Mesenchymal stem cell (in vitro differentiated cells and primary cell): ENCODE measurements at regions not wholly inside any gene's neighbourhood (a gene's known extent, or its start where the extent isn't known, plus 50 kb on each side); places are given as distances from the start of the nearest gene placed in this dataset.

Experiments used
- DNase-seq: peaks from one replicate; pipeline ENCODE4 v3.0.0-alpha.2; 2013
- H2AFZ ChIP-seq: one replicate; pipeline ENCODE4 v1.6.1; 2013; ENCODE audit warnings: low read depth, mild to moderate bottlenecking, control low read depth, inconsistent platforms, low read length, moderate library complexity
- H2AK5ac ChIP-seq: 2 replicates; pipeline ENCODE4 v1.6.1; 2013; ENCODE audit warnings: low read length, moderate library complexity, mild to moderate bottlenecking, inconsistent platforms; ENCODE audit not compliant: severe bottlenecking
- H2BK120ac ChIP-seq: one replicate; pipeline ENCODE4 v1.6.1; 2013; ENCODE audit warnings: low read depth, mild to moderate bottlenecking, inconsistent platforms, low read length, moderate library complexity
- H2BK12ac ChIP-seq, 2 experiments: one replicate each; pipeline ENCODE4 v1.6.1; 2013; ENCODE audit warnings: inconsistent platforms in 2 of 2, low read length in 2 of 2, mild to moderate bottlenecking in 2 of 2, moderate library complexity in 2 of 2, control low read depth in 1 of 2
- H2BK15ac ChIP-seq: one replicate; pipeline ENCODE4 v1.6.1; 2013; ENCODE audit warnings: mild to moderate bottlenecking, low read depth, inconsistent platforms; ENCODE audit not compliant: poor library complexity, severe bottlenecking
- H2BK5ac ChIP-seq: 2 replicates; pipeline ENCODE4 v1.6.1; 2013; ENCODE audit warnings: low read depth, mild to moderate bottlenecking, low read length, control low read depth, inconsistent platforms; ENCODE audit not compliant: poor library complexity, severe bottlenecking
- H3K14ac ChIP-seq, 2 experiments: one replicate each; pipeline ENCODE4 v1.6.1; 2013; ENCODE audit warnings: inconsistent platforms in 2 of 2, low read length in 2 of 2, control low read depth in 1 of 2, mild to moderate bottlenecking in 1 of 2, moderate library complexity in 1 of 2
- H3K18ac ChIP-seq, 2 experiments: one replicate each; pipeline ENCODE4 v1.6.1; 2013; ENCODE audit warnings: inconsistent platforms in 2 of 2, low read length in 2 of 2, control low read depth in 1 of 2, low read depth in 1 of 2, mild to moderate bottlenecking in 1 of 2
- H3K23ac ChIP-seq, 2 experiments: one replicate each; pipeline ENCODE4 v1.6.1; 2013; ENCODE audit warnings: inconsistent platforms in 2 of 2, low read length in 2 of 2, mild to moderate bottlenecking in 2 of 2, moderate library complexity in 2 of 2, control low read depth in 1 of 2
- H3K27ac ChIP-seq: 2 replicates; pipeline ENCODE4 v1.5.1; 2013; ENCODE audit warnings: mild to moderate bottlenecking, moderate library complexity, low read length, control low read depth, inconsistent platforms; ENCODE audit not compliant: poor library complexity, severe bottlenecking
- H3K27me3 ChIP-seq, 2 experiments: 2 replicates each; pipeline versions ENCODE4 v1.6.1 to v1.7.0; 2013; ENCODE audit warnings: low read length in 2 of 2, mild to moderate bottlenecking in 2 of 2, moderate library complexity in 2 of 2, control low read depth in 1 of 2, inconsistent platforms in 1 of 2; ENCODE audit not compliant: control insufficient read depth in 1 of 2, insufficient read depth in 1 of 2
- H3K36me3 ChIP-seq, 2 experiments: 2 replicates each; pipeline versions ENCODE4 v1.6.1 to v1.7.0; 2013; ENCODE audit warnings: low read length in 2 of 2, control low read depth in 1 of 2, inconsistent platforms in 1 of 2, low read depth in 1 of 2, mild to moderate bottlenecking in 1 of 2; ENCODE audit not compliant: insufficient read depth in 2 of 2, control insufficient read depth in 1 of 2
- H3K4ac ChIP-seq, 2 experiments: one replicate each; pipeline ENCODE4 v1.6.1; 2013; ENCODE audit warnings: inconsistent platforms in 2 of 2, low read length in 2 of 2, mild to moderate bottlenecking in 2 of 2, moderate library complexity in 2 of 2, control low read depth in 1 of 2, low read depth in 1 of 2
- H3K4me1 ChIP-seq: 2 replicates; pipeline ENCODE4 v1.6.1; 2013; ENCODE audit warnings: low read depth, low read length, control low read depth; ENCODE audit not compliant: control insufficient read depth, insufficient read depth
- H3K4me2 ChIP-seq: 2 replicates; pipeline ENCODE4 v1.6.1; 2013; ENCODE audit warnings: low read length, mild to moderate bottlenecking, inconsistent platforms; ENCODE audit not compliant: poor library complexity, severe bottlenecking
- H3K4me3 ChIP-seq, 2 experiments: 2 replicates each; pipeline versions ENCODE4 v1.5.1 to v1.7.0; 2013; ENCODE audit warnings: low read length in 2 of 2, mild to moderate bottlenecking in 2 of 2, control low read depth in 1 of 2, low read depth in 1 of 2; ENCODE audit not compliant: insufficient read depth in 1 of 2
- H3K79me1 ChIP-seq: replicated peaks from 2 replicates; pipeline ENCODE4 v1.6.1; 2013; ENCODE audit warnings: mild to moderate bottlenecking, control low read depth, low read length, inconsistent platforms; ENCODE audit not compliant: poor library complexity, severe bottlenecking
- H3K9ac ChIP-seq: 2 replicates; pipeline ENCODE4 v1.7.0; 2013; ENCODE audit warnings: mild to moderate bottlenecking, low read length, moderate library complexity
- H3K9me3 ChIP-seq: 2 replicates; pipeline ENCODE4 v1.7.0; 2013; ENCODE audit warnings: mild to moderate bottlenecking, low read length; ENCODE audit not compliant: control insufficient read depth
- H4K8ac ChIP-seq: one replicate; pipeline ENCODE4 v1.6.1; 2013; ENCODE audit warnings: inconsistent platforms, mild to moderate bottlenecking, low read length, moderate library complexity
- H4K91ac ChIP-seq: one replicate; pipeline ENCODE4 v1.6.1; 2013; ENCODE audit warnings: mild to moderate bottlenecking, low read length, inconsistent platforms
- WGBS: methylation state at CpG from one replicate; pipeline ENCODE4 v1.1.7; 2013; ENCODE audit warnings: mixed read lengths; 5-methylcytosine and 5-hydroxymethylcytosine counted together

DNA sequence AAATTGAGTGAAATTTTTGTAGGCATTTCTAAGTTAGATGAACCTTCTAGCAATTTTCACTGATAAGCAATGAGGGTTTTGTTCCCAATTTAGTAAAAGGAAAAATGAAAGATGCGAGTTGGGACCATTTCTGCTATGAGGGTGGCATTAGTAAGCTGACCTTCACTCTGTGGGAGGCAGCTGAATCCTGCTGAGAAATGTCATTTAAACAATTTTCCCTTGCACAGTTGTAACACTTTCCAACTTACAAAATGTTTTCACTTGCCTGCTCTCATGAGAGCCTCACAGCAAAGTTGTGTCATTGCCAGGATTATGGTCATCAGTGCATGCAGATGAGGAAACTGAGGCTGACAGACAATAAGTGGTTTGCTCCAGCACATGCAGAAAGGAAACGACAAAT is 527.7 kb downstream of the TNS1 start:
- no peak overlapping the region for H3K4me3 ChIP-seq

DNA sequence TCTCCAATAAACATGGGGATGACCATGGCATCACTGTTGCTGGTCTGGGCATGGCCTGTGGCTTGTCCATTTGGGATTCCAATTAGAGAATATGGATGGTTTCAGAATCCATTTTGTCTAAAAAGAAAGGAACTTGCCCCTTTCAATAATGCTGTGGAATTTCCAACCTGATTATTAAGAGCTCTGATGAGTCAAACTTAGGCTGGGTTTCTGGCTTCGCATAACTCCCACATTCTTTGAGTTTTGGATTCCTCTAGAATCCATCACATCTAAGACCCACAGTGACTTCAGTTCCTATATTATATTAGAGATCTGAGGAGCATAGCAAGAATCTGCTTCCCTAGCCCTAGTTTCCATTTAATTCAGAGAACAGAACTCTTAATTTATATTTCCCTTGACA is 531.5 kb downstream of the TNS1 start:
- H2BK12ac ChIP-seq, result no peak overlapping the region
- no peak overlapping the region for H2BK15ac ChIP-seq
- H2AK5ac ChIP-seq, result no peak overlapping the region
- H3K9ac ChIP-seq, result peak overlapping the region; percentile 17
- H3K27me3 ChIP-seq, result no peaks in the 10 kb centered on the region
- H3K4ac ChIP-seq, result no peak overlapping the region
- no peak for DNase-seq
- no peaks in the 10 kb centered on the region for H3K36me3 ChIP-seq
- no peak overlapping the region for H3K23ac ChIP-seq
- H3K79me1 ChIP-seq, result no peaks in the 10 kb centered on the region
- H3K18ac ChIP-seq, result no peak overlapping the region
- 50% methylated on average over 1 of the region's 1 CpG for WGBS
- H3K4me2 ChIP-seq, result no peak overlapping the region
- H3K14ac ChIP-seq, result no peak overlapping the region
- H3K4me1 ChIP-seq, result peaks cover 7% of the 10 kb centered on the region
- H2BK120ac ChIP-seq, result no peak overlapping the region
- H2AFZ ChIP-seq, result no peak overlapping the region
- no peaks in the 10 kb centered on the region for H3K9me3 ChIP-seq
- H4K91ac ChIP-seq, result no peak overlapping the region
- H3K27ac ChIP-seq, result no peak overlapping the region
- no peak overlapping the region for H4K8ac ChIP-seq
- H2BK5ac ChIP-seq, result no peak overlapping the region
- no peak overlapping the region for H3K4me3 ChIP-seq

More for the DNA sequence above, 527.7 kb downstream of the TNS1 start:
- no peak overlapping the region for H2BK15ac ChIP-seq
- no peak overlapping the region for H3K4me2 ChIP-seq
- no peak overlapping the region for H2AFZ ChIP-seq
- no peak overlapping the region for H3K23ac ChIP-seq
- no peak overlapping the region for H3K4ac ChIP-seq
- no peaks in the 10 kb centered on the region for H3K36me3 ChIP-seq
- no peaks in the 10 kb centered on the region for H3K9me3 ChIP-seq
- H3K14ac ChIP-seq, result no peak overlapping the region
- no peaks in the 10 kb centered on the region for H3K27me3 ChIP-seq
- no peak overlapping the region for H3K18ac ChIP-seq
- H2BK12ac ChIP-seq, result no peak overlapping the region
- H3K27ac ChIP-seq, result no peak overlapping the region
- H3K9ac ChIP-seq, result no peak overlapping the region
- no peak overlapping the region for H2BK5ac ChIP-seq
- H2AK5ac ChIP-seq, result no peak overlapping the region
- no peak for DNase-seq
- H3K79me1 ChIP-seq, result no peaks in the 10 kb centered on the region
- 93% methylated on average over 2 of the region's 2 CpGs for WGBS
- no peak overlapping the region for H4K8ac ChIP-seq
- H2BK120ac ChIP-seq, result no peak overlapping the region
- no peak overlapping the region for H4K91ac ChIP-seq
- H3K4me1 ChIP-seq, result peaks cover 6% of the 10 kb centered on the region

DNA sequence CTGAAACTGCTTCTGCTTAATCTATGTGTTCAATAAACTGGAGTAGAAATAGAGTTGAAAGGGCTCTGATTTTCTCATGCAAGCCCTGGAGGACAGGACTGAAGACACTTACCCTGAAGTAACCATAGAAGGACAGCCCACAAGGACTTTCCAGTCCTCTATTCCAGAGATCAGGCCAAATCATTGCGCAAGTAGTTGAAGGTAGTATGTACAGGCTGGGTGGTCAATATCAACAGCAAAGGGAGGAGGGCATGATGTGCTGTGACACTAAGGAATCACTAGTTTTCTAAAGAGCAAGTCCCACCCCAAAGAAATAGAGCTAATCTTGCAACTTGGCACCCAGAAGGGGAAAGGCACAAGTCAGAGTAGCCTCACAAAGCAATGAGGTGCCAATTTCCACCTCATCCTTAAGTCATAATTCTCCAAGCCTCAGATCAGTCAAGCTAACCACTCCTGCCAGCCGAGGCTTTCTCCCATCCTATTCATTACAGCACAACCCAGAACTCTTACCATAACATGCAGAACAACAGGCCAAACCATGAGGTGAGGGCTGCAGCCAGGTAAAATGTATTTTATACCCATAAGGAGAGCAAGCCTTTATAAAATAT is 533.5 kb downstream of the TNS1 start:
- Histone ChIP-seq H3K9ac (no peak overlapping the region), H3K9me3 (no peaks in the 10 kb centered on the region), H3K36me3 (no peaks in the 10 kb centered on the region), H4K8ac (no peak overlapping the region), H3K4me2 (no peak overlapping the region), H2AK5ac (no peak overlapping the region), H3K23ac (no peak overlapping the region), H3K4ac (no peak overlapping the region), H2BK15ac (no peak overlapping the region), H3K79me1 (no peaks in the 10 kb centered on the region), H3K27ac (no peak overlapping the region), H3K18ac (no peak overlapping the region), H4K91ac (no peak overlapping the region), H3K14ac (no peak overlapping the region), H3K4me3 (no peak overlapping the region), H2BK5ac (no peak overlapping the region), H3K4me1 (peaks cover 3% of the 10 kb centered on the region), H3K27me3 (no peaks in the 10 kb centered on the region), H2BK12ac (no peak overlapping the region), H2BK120ac (no peak overlapping the region), H2AFZ (no peak overlapping the region)
- WGBS, result 95% methylated on average over 2 of the region's 2 CpGs
- no peak for DNase-seq

DNA sequence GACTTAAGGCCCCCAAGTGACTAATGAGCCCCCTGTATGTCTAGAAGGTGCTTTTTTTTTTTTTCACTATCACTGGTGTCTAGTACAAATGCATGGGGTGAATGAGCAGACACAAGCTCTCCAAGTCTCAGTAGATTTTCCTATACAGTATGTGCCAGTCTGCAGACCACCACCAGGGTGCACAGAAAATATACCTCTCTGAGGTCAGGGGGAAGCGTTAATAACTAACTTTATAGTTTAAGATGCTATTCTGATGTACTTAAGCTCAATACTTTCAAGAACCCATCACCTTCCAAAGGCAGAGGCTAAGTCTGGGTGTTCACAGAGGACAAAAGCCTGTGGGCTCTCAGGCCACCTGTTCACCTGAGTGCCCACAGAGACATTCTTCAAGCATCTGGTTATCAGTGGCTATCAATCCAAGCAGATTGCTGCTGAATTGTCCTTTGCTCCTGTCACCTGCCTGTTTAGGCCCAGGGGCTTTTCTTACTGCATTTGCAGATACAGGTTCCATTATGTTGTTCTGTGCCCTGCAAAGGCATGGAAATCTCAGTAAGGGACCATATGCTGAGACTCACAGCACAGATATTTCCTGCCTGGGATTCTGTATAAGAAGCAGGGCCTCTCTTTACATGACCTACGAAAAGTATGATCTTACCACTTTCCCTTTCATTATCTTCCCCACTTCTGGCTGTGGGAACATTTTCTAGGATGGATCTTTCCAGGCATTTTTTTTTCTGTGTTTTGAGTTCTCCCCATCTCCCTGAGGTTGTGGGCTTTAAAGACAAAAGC is 534.6 kb downstream of the TNS1 start:
- Histone ChIP-seq H3K14ac (no peak overlapping the region), H3K4ac (no peak overlapping the region), H4K8ac (no peak overlapping the region), H2AK5ac (no peak overlapping the region), H3K9me3 (no peaks in the 10 kb centered on the region), H2BK15ac (no peak overlapping the region), H3K79me1 (no peaks in the 10 kb centered on the region), H3K36me3 (no peaks in the 10 kb centered on the region), H3K27ac (no peak overlapping the region), H2BK5ac (no peak overlapping the region), H2AFZ (no peak overlapping the region), H3K9ac (peak overlapping the region; percentile 77), H4K91ac (no peak overlapping the region), H3K4me1 (peaks cover 3% of the 10 kb centered on the region), H3K4me2 (no peak overlapping the region), H2BK12ac (no peak overlapping the region), H3K4me3 (no peak overlapping the region), H3K23ac (no peak overlapping the region), H3K27me3 (no peaks in the 10 kb centered on the region), H3K18ac (no peak overlapping the region), H2BK120ac (no peak overlapping the region)
- no CpG with 5 or more reads among the region's 2 CpGs for WGBS
- DNase-seq, result peak; percentile 41
